ENCODE measurements at regions not wholly inside any gene's neighbourhood (a gene's known extent, or its start where the extent isn't known, plus 50 kb on each side); places are given as distances from the start of the nearest gene placed in this dataset.

GRCh38 chr22:49662681-49663080 lies 165.0 kb downstream of the BRD1 start:
- TF ChIP-seq, protein P1, sequence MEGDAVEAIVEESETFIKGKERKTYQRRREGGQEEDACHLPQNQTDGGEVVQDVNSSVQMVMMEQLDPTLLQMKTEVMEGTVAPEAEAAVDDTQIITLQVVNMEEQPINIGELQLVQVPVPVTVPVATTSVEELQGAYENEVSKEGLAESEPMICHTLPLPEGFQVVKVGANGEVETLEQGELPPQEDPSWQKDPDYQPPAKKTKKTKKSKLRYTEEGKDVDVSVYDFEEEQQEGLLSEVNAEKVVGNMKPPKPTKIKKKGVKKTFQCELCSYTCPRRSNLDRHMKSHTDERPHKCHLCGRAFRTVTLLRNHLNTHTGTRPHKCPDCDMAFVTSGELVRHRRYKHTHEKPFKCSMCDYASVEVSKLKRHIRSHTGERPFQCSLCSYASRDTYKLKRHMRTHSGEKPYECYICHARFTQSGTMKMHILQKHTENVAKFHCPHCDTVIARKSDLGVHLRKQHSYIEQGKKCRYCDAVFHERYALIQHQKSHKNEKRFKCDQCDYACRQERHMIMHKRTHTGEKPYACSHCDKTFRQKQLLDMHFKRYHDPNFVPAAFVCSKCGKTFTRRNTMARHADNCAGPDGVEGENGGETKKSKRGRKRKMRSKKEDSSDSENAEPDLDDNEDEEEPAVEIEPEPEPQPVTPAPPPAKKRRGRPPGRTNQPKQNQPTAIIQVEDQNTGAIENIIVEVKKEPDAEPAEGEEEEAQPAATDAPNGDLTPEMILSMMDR (IDR thresholded peaks at IDR 0.05), result no peak
- no peak for TF ChIP-seq EZH2 (IDR thresholded peaks at IDR 0.05; ENCODE audit: borderline replicate concordance, insufficient read depth, low read depth, low read length, poor library complexity, severe bottlenecking)
